SK-N-SH treated with all-trans-retinoic acid at 6 μM for 48 hours (cell line): ENCODE measurements at regions not wholly inside any gene's neighbourhood (a gene's known extent, or its start where the extent isn't known, plus 50 kb on each side); places are given as distances from the start of the nearest gene placed in this dataset.

Experiments used
- ATAC-seq: fragments of 200-7000 bp; cut with Tn5 transposase; 3 replicates; pipeline ENCODE4 v1.9.1; 2020; ENCODE audit warnings: mild to moderate bottlenecking, moderate library complexity
- ARNTL ChIP-seq: fragments of 450-650 bp; formaldehyde crosslinking; IDR thresholded peaks from 2 replicates; pipeline ENCODE4 v1.5.0; 2020; ENCODE audit warnings: low read depth, mild to moderate bottlenecking, moderate library complexity, borderline replicate concordance
- BACH2 ChIP-seq: fragments of 250-450 bp; sonication (Bioruptor Pico); IDR thresholded peaks from 2 replicates; pipeline ENCODE4 v1.9.0; 2021; ENCODE audit warnings: mild to moderate bottlenecking, borderline replicate concordance
- CREB5 ChIP-seq: fragments of 250-450 bp; sonication (Bioruptor Pico); IDR thresholded peaks from 2 replicates; pipeline ENCODE4 v1.5.1; 2020; ENCODE audit warnings: low read depth, mild to moderate bottlenecking, moderate library complexity
- CSDC2 ChIP-seq: fragments of 250-450 bp; sonication (Bioruptor Pico); IDR thresholded peaks from 2 replicates; pipeline ENCODE4 v1.5.0; 2020; ENCODE audit warnings: mild to moderate bottlenecking, moderate library complexity
- ESRRG ChIP-seq: fragments of 250-450 bp; sonication (Bioruptor Pico); IDR thresholded peaks from 2 replicates; pipeline ENCODE4 v1.6.1; 2021; ENCODE audit warnings: mild to moderate bottlenecking
- GLIS3 ChIP-seq: fragments of 250-450 bp; sonication (Bioruptor Pico); IDR thresholded peaks from 2 replicates; pipeline ENCODE4 v1.5.0; 2020; ENCODE audit warnings: mild to moderate bottlenecking, moderate library complexity
- ISL1 ChIP-seq: fragments of 250-450 bp; sonication (Bioruptor Pico); IDR thresholded peaks from 2 replicates; pipeline ENCODE4 v2.1.2; 2022; ENCODE audit warnings: mild to moderate bottlenecking, moderate library complexity
- OSR1 ChIP-seq: fragments of 250-450 bp; sonication (Bioruptor Pico); IDR thresholded peaks from 2 replicates; pipeline ENCODE4 v1.8.0; 2022; ENCODE audit warnings: moderate library complexity, mild to moderate bottlenecking, inconsistent platforms
- PATZ1 ChIP-seq: fragments of 250-450 bp; sonication (Bioruptor Pico); IDR thresholded peaks from 2 replicates; pipeline ENCODE4 v1.8.0; 2020; ENCODE audit warnings: mild to moderate bottlenecking, moderate library complexity, borderline replicate concordance
- PPARA ChIP-seq: fragments of 250-450 bp; sonication (Bioruptor Pico); IDR thresholded peaks from 2 replicates; pipeline ENCODE4 v1.5.0; 2020; ENCODE audit warnings: mild to moderate bottlenecking, borderline replicate concordance
- RARB ChIP-seq: fragments of 250-450 bp; sonication (Bioruptor Pico); IDR thresholded peaks from 2 replicates; pipeline ENCODE4 v1.8.0; 2021; ENCODE audit warnings: mild to moderate bottlenecking, moderate library complexity
- SNAI2 ChIP-seq: fragments of 250-450 bp; sonication (Bioruptor Pico); IDR thresholded peaks from 2 replicates; pipeline ENCODE4 v1.5.0; 2020; ENCODE audit warnings: mild to moderate bottlenecking, moderate library complexity
- TCF4 ChIP-seq: fragments of 250-450 bp; sonication (Bioruptor Pico); IDR thresholded peaks from 2 replicates; pipeline ENCODE4 v1.8.0; 2021; ENCODE audit warnings: mild to moderate bottlenecking, moderate library complexity, borderline replicate concordance
- TOX ChIP-seq: fragments of 250-450 bp; sonication (Bioruptor Pico); IDR thresholded peaks from 2 replicates; pipeline ENCODE4 v1.8.0; 2021; ENCODE audit warnings: mild to moderate bottlenecking, moderate library complexity, borderline replicate concordance
- ZC3H10 ChIP-seq: fragments of 250-450 bp; sonication (Bioruptor Pico); IDR thresholded peaks from 2 replicates; pipeline ENCODE4 v1.5.1; 2021; ENCODE audit warnings: mild to moderate bottlenecking, moderate library complexity
- ZFP3 ChIP-seq: fragments of 250-450 bp; sonication (Bioruptor Pico); IDR thresholded peaks from 2 replicates; pipeline ENCODE4 v1.5.0; 2020; ENCODE audit warnings: mild to moderate bottlenecking, moderate library complexity
- ZFP30 ChIP-seq: fragments of 450-650 bp; formaldehyde crosslinking; IDR thresholded peaks from 2 replicates; pipeline ENCODE4 v1.5.0; 2022; ENCODE audit warnings: mild to moderate bottlenecking, moderate library complexity
- ZNF565 ChIP-seq: fragments of 450-650 bp; formaldehyde crosslinking; conservative IDR thresholded peaks from 2 replicates; pipeline ENCODE4 v1.5.0; 2020; ENCODE audit warnings: low read depth, mild to moderate bottlenecking, moderate library complexity
- ZNF70 ChIP-seq: fragments of 450-650 bp; formaldehyde crosslinking; IDR thresholded peaks from 2 replicates; pipeline ENCODE4 v1.5.0; 2020; ENCODE audit warnings: mild to moderate bottlenecking, moderate library complexity
- ZNF8 ChIP-seq: fragments of 450-650 bp; formaldehyde crosslinking; IDR thresholded peaks from 2 replicates; pipeline ENCODE4 v1.5.0; 2020; ENCODE audit warnings: mild to moderate bottlenecking, moderate library complexity
- TF ChIP-seq, protein P1 (sequence below): fragments of 250-450 bp; sonication (Bioruptor Pico); IDR thresholded peaks from 2 replicates; pipeline ENCODE4 v1.5.1; 2021; ENCODE audit warnings: mild to moderate bottlenecking, moderate library complexity
- TF ChIP-seq, protein P2 (sequence below): fragments of 250-450 bp; sonication (Bioruptor Pico); IDR thresholded peaks from 2 replicates; pipeline ENCODE4 v1.8.0; 2021; ENCODE audit warnings: low read depth, mild to moderate bottlenecking, moderate library complexity, borderline replicate concordance
- TF ChIP-seq, protein P3 (sequence below): fragments of 250-450 bp; sonication (Bioruptor Pico); IDR thresholded peaks from 2 replicates; pipeline ENCODE4 v1.5.0; 2020; ENCODE audit warnings: mild to moderate bottlenecking, moderate library complexity

DNA sequence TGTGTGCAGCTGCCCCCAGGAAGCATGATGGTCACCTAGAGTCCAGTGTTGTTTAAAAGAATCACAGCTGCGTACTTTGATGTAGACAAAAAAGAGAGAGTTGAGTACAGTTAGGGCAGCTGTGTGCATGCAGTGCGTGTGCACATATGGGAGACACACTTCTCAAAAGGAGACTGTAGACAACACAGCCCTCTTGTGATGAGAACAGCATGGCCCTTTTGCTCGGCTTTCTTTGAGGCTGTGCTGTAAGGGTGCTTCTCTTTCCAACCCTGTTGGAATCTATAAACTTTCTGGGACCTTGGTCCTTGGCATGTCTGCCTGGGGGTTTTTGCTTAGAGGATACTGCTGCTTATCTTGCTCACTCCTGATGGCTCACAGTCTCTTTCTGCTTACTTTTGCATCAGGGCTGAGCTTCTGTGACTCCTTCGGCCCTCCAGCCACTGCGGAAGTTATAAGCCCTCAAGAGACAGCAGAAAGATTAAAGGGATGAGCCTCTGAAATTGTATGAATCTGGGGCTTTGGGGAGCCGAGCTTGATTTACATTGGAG is 102.9 kb downstream of the DYRK2 start:
- TF ChIP-seq ZC3H10 = no peak
- TF ChIP-seq CSDC2 (CRISPR knock-in tag) = no peak
- TF ChIP-seq GLIS3 = no peak
- TF ChIP-seq TCF4 (CRISPR knock-in tag) = no peak
- TF ChIP-seq PATZ1 (CRISPR knock-in tag) = no peak
- no peak for TF ChIP-seq ZNF565 (CRISPR knock-in tag)
- no peak for TF ChIP-seq ZFP30 (CRISPR knock-in tag)
- TF ChIP-seq SNAI2 (CRISPR knock-in tag) = no peak
- no peak for TF ChIP-seq BACH2 (CRISPR knock-in tag)
- no peak for TF ChIP-seq ISL1 (CRISPR knock-in tag)
- TF ChIP-seq, protein P1, sequence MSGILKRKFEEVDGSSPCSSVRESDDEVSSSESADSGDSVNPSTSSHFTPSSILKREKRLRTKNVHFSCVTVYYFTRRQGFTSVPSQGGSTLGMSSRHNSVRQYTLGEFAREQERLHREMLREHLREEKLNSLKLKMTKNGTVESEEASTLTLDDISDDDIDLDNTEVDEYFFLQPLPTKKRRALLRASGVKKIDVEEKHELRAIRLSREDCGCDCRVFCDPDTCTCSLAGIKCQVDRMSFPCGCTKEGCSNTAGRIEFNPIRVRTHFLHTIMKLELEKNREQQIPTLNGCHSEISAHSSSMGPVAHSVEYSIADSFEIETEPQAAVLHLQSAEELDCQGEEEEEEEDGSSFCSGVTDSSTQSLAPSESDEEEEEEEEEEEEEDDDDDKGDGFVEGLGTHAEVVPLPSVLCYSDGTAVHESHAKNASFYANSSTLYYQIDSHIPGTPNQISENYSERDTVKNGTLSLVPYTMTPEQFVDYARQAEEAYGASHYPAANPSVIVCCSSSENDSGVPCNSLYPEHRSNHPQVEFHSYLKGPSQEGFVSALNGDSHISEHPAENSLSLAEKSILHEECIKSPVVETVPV (CRISPR knock-in tag) = no peak
- no peak for TF ChIP-seq PPARA (CRISPR knock-in tag)
- TF ChIP-seq TOX = no peak
- TF ChIP-seq ZNF8 = no peak
- no peak for TF ChIP-seq RARB (CRISPR knock-in tag)
- TF ChIP-seq ZNF70 (CRISPR knock-in tag) = no peak
- no peak for TF ChIP-seq ARNTL (CRISPR knock-in tag)
- no peak for TF ChIP-seq ZFP3 (CRISPR knock-in tag)

DNA sequence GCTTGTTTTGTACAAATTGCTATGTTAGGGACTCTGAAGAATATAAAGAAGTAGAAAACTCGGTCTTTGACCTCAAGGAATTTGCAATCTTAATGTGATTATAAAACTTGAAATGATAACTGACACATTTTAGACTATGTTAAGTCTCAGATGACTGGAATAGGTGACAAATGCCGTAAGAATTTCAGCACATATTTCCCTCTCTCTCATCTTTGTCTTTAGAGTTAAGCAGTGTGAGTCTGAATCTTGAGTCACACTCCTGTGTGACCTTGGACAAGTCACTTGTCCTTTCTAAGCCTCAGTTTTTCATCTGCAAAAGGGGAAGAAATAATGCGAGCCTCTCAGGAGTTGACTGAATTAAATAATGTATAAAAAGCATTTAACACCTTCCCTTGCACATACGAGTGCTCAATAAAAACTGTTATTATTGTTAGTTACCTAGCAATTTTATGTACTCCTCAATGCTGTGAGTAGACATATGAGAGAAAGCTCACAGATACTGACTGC is 103.7 kb downstream of the DYRK2 start:
- no peak for ATAC-seq
- no peak for TF ChIP-seq OSR1 (CRISPR knock-in tag)
- TF ChIP-seq GLIS3 = no peak
- TF ChIP-seq TOX = no peak
- no peak for TF ChIP-seq ZNF70 (CRISPR knock-in tag)
- TF ChIP-seq, protein P2, sequence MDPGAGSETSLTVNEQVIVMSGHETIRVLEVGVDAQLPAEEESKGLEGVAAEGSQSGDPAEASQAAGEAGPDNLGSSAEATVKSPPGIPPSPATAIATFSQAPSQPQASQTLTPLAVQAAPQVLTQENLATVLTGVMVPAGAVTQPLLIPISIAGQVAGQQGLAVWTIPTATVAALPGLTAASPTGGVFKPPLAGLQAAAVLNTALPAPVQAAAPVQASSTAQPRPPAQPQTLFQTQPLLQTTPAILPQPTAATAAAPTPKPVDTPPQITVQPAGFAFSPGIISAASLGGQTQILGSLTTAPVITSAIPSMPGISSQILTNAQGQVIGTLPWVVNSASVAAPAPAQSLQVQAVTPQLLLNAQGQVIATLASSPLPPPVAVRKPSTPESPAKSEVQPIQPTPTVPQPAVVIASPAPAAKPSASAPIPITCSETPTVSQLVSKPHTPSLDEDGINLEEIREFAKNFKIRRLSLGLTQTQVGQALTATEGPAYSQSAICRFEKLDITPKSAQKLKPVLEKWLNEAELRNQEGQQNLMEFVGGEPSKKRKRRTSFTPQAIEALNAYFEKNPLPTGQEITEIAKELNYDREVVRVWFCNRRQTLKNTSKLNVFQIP = no peak
- TF ChIP-seq, protein P1 (CRISPR knock-in tag) = no peak
- TF ChIP-seq, protein P3, sequence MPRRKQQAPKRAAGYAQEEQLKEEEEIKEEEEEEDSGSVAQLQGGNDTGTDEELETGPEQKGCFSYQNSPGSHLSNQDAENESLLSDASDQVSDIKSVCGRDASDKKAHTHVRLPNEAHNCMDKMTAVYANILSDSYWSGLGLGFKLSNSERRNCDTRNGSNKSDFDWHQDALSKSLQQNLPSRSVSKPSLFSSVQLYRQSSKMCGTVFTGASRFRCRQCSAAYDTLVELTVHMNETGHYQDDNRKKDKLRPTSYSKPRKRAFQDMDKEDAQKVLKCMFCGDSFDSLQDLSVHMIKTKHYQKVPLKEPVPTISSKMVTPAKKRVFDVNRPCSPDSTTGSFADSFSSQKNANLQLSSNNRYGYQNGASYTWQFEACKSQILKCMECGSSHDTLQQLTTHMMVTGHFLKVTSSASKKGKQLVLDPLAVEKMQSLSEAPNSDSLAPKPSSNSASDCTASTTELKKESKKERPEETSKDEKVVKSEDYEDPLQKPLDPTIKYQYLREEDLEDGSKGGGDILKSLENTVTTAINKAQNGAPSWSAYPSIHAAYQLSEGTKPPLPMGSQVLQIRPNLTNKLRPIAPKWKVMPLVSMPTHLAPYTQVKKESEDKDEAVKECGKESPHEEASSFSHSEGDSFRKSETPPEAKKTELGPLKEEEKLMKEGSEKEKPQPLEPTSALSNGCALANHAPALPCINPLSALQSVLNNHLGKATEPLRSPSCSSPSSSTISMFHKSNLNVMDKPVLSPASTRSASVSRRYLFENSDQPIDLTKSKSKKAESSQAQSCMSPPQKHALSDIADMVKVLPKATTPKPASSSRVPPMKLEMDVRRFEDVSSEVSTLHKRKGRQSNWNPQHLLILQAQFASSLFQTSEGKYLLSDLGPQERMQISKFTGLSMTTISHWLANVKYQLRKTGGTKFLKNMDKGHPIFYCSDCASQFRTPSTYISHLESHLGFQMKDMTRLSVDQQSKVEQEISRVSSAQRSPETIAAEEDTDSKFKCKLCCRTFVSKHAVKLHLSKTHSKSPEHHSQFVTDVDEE (CRISPR knock-in tag) = no peak
- no peak for TF ChIP-seq PPARA (CRISPR knock-in tag)
- TF ChIP-seq PATZ1 (CRISPR knock-in tag) = no peak
- no peak for TF ChIP-seq ZFP3 (CRISPR knock-in tag)
- TF ChIP-seq ARNTL (CRISPR knock-in tag) = no peak
- no peak for TF ChIP-seq CSDC2 (CRISPR knock-in tag)
- TF ChIP-seq TCF4 (CRISPR knock-in tag) = no peak
- TF ChIP-seq ZNF8 = no peak
- no peak for TF ChIP-seq ZC3H10
- no peak for TF ChIP-seq ESRRG (CRISPR knock-in tag)
- TF ChIP-seq CREB5 (CRISPR knock-in tag) = no peak
- no peak for TF ChIP-seq BACH2 (CRISPR knock-in tag)
- no peak for TF ChIP-seq ZFP30 (CRISPR knock-in tag)
- no peak for TF ChIP-seq RARB (CRISPR knock-in tag)

More for the DNA sequence above, 102.9 kb downstream of the DYRK2 start:
- no peak for ATAC-seq
